HepG2 (cell line): ENCODE measurements at regions not wholly inside any gene's neighbourhood (a gene's known extent, or its start where the extent isn't known, plus 50 kb on each side); places are given as distances from the start of the nearest gene placed in this dataset.

Experiments used
- MXI1 ChIP-seq: IDR thresholded peaks from 3 replicates; pipeline ENCODE4 v1.6.1; 2012; ENCODE audit warnings: low read depth, low read length, inconsistent platforms, borderline replicate concordance
- PTBP1 ChIP-seq: fragments of 200-400 bp; formaldehyde crosslinking; IDR thresholded peaks from 2 replicates; pipeline ENCODE4 v1.6.1; 2018; ENCODE audit warnings: low read length, low read depth; ENCODE audit not compliant: poor library complexity, severe bottlenecking
- TF ChIP-seq, protein P1 (sequence below): IDR thresholded peaks from 2 replicates; pipeline ENCODE4 v1.6.1; 2016; ENCODE audit warnings: low read depth, missing genetic modification reagents, missing compliant biosample characterization
- TF ChIP-seq, protein P2 (sequence below): sonication (generic); formaldehyde crosslinking; IDR thresholded peaks from 2 replicates; pipeline ENCODE4 v1.8.1; 2023; ENCODE audit warnings: missing genetic modification reagents, mild to moderate bottlenecking, borderline replicate concordance
- TF ChIP-seq, protein P3 (sequence below): sonication (generic); formaldehyde crosslinking; IDR thresholded peaks from 2 replicates; pipeline ENCODE4 v1.8.1; 2023; ENCODE audit warnings: mild to moderate bottlenecking, moderate library complexity, missing genetic modification reagents

DNA sequence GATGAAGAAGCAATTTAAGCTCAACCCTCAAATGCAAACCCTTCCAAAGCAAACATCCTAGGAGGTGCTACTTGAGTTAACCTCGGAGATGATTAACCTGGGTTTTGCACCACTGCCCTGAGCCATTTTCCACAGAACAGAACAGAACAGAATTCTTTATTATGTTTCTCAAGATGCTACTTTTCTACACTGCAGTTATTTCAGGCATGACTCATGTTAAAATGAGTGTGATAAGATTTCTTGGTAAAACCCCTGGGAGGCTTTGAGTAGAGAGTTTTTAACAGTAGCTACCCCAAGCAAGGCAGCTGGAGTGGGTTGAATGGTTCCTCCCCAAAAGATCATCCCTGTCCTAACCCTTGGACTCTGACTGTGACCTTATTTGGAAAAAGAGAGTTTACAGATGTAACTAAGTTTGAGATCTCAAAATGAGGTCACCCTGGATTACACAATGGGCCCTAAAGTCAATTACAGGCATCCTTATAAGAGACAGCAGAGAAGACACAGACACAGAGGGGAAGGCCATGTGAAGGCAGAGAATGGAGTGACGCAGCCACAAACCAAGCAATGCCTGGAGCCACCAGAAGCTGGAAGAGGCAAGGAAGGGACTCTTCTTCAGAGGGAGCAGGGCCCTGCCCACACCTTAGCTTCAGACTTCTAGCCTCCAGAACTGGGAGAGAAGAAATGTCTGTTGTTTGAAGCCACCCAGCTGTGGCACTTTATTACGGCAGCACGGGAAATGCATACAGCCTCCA lies 153.4 kb downstream of the ETS2 start (continued):
- TF ChIP-seq, protein P1, sequence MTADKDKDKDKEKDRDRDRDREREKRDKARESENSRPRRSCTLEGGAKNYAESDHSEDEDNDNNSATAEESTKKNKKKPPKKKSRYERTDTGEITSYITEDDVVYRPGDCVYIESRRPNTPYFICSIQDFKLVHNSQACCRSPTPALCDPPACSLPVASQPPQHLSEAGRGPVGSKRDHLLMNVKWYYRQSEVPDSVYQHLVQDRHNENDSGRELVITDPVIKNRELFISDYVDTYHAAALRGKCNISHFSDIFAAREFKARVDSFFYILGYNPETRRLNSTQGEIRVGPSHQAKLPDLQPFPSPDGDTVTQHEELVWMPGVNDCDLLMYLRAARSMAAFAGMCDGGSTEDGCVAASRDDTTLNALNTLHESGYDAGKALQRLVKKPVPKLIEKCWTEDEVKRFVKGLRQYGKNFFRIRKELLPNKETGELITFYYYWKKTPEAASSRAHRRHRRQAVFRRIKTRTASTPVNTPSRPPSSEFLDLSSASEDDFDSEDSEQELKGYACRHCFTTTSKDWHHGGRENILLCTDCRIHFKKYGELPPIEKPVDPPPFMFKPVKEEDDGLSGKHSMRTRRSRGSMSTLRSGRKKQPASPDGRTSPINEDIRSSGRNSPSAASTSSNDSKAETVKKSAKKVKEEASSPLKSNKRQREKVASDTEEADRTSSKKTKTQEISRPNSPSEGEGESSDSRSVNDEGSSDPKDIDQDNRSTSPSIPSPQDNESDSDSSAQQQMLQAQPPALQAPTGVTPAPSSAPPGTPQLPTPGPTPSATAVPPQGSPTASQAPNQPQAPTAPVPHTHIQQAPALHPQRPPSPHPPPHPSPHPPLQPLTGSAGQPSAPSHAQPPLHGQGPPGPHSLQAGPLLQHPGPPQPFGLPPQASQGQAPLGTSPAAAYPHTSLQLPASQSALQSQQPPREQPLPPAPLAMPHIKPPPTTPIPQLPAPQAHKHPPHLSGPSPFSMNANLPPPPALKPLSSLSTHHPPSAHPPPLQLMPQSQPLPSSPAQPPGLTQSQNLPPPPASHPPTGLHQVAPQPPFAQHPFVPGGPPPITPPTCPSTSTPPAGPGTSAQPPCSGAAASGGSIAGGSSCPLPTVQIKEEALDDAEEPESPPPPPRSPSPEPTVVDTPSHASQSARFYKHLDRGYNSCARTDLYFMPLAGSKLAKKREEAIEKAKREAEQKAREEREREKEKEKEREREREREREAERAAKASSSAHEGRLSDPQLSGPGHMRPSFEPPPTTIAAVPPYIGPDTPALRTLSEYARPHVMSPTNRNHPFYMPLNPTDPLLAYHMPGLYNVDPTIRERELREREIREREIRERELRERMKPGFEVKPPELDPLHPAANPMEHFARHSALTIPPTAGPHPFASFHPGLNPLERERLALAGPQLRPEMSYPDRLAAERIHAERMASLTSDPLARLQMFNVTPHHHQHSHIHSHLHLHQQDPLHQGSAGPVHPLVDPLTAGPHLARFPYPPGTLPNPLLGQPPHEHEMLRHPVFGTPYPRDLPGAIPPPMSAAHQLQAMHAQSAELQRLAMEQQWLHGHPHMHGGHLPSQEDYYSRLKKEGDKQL (CRISPR knock-in tag): no peak
- TF ChIP-seq MXI1: no peak
- TF ChIP-seq PTBP1: no peak
- TF ChIP-seq, protein P2, sequence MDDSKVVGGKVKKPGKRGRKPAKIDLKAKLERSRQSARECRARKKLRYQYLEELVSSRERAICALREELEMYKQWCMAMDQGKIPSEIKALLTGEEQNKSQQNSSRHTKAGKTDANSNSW: no peak
- TF ChIP-seq, protein P3, sequence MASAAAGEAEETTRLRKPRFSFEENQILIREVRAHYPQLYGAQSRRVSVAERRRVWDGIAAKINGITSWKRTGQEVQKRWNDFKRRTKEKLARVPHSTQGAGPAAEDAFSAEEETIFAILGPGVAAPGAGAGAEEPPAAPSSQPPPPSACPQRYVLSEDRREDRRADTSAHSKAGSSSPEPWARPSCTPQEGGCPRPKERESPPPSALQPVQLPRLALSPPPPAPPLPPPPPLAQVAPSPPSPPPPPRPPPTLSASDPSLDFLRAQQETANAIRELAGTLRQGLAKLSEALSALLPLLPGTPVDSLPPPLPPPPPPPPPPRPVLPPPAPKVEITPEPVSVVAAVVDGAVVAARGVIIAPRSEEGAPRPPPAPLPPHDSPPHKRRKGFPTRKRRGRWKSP (CRISPR knock-in tag): no peak
